ENCODE measurements at regions not wholly inside any gene's neighbourhood (a gene's known extent, or its start where the extent isn't known, plus 50 kb on each side); places are given as distances from the start of the nearest gene placed in this dataset.
"Not testable (repeated sequence)": the region's sequence is repeated elsewhere in the genome, so short reads cannot be mapped to it uniquely, and the experiment has no call there.

DNA sequence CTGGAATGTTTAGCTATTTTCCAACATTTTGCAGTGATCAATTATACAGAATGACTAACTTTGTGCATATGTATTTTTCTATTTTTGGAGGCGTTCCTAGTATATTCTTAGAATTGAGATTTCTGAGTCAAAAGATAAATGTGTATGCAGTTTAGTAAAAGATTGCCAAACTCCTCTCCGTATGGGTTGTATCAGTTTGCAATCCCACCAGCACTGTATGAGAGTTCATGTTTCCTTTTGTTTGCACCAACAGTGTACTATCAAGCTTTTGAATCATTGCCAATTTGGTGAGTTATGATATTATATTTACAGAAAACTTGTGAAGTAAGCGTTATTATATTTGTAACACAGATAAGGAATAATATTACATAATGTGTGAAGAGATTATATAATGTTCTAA lies 658.7 kb downstream of the JRKL start:
- DNase-seq, result no peak

DNA sequence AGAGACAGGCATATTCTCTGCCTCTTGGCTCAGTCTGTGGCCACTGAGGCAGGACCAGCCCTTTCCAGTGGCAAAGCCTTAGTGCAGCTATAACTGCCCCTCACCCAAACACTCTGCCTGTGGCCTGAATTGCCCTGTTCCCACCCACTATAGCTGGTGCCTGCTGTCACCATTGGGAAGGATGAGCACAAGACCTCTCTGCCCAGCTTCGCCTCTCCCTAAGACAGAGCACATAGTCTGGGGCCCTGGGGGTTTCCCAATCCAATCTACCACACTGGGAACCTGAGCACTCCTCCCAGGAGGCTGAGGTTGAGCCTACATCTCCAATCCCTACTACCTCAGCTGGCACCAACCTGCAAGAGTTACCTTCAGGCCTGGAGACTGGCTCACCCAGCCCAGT lies 670.4 kb downstream of the JRKL start:
- no peak for DNase-seq

- DNase-seq, result no peak
These were observed 679.3 kb downstream of the JRKL start for GRCh38 chr11:97069160-97069559.

DNA sequence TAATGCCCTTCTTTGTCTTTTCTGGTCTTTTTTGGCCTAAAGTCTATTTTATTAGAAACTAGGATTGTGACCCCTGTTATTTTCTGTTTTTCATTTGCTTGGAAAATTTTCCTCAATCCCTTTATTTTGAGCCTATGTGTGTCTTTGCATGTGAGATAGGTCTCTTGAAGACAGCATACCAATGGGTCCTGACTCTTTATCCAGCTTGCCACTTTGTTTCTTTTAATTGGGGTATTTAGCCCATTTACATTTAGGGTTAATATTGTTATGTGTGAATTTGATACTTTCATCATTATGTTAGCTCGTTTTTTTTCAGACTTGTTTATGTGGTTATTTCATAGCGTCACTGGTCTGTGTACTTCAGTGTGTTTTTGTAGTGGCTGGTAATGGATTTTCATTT lies 682.6 kb downstream of the JRKL start:
- no peak for DNase-seq

GRCh38 chr11:97076666-97077065 lies 686.9 kb downstream of the JRKL start:
- not testable (repeated sequence) for DNase-seq

- no peak for DNase-seq
These were observed 688.6 kb downstream of the JRKL start for GRCh38 chr11:97078443-97078842.

DNA sequence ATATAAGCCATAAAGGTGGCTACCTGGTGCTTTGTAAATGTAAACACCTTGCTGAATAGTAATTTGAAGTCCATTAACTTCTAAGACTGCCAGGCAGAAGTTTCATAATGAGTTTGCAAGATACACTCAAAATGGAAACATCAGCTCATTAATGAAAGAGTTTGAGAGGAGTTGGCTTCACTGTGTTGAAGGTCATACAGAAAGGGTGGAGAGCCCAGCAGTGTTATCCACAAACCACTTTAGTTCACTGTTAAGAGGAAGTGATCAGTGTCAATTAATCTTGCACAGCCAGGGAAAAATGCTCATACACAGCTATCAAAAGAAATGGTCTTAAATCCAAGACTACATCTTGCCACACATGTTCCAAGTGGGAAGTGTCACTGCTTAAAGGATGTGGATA lies 689.4 kb downstream of the JRKL start:
- DNase-seq, result no peak

DNA sequence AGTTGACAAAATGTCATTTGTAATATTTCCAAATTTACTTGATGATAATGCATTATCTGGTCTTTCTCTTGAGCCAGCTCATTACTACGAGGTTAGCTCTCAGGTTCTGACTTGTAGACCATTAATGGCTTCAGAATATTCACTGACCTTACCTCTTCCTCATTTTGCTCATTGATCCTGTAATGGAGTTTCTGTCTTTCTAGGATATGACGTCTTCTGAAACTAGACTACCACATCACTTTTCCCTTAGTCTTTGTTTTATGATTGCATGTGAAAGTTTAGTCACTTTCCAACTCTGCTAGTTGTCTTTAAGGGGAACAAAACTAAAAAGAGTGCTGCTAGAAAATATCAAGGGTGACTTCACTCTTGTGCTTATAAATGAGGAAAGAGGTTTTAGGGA lies 697.6 kb downstream of the JRKL start:
- no peak for DNase-seq

GRCh38 chr11:97092823-97093222 lies 703.0 kb downstream of the JRKL start:
- DNase-seq, result no peak

- not testable (repeated sequence) for DNase-seq
These were observed 712.4 kb downstream of the JRKL start for GRCh38 chr11:97102180-97102579.

GRCh38 chr11:97107604-97108003 lies 717.8 kb downstream of the JRKL start:
- DNase-seq, result no peak

DNA sequence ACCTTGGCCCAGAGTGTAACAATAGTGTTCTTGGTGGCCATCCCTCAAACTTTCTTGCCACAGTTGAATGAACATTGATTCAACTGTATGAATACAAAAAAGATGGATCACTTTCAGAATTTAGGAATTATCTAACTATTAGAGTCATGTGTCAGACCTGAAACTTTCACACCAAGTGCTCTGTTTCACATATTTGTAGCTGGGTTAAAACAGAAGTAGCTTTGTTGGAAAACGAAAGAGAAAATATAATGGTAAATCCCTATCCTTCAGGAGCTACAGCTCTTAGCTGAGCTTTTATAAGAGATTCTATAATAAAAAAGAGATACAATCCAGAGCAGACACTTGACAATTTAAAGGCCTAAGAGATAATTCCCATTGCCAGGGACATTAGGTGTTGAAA lies 719.3 kb downstream of the JRKL start:
- no peak for DNase-seq

- DNase-seq, result no peak
These were observed 720.6 kb downstream of the JRKL start for GRCh38 chr11:97110376-97110775.

DNA sequence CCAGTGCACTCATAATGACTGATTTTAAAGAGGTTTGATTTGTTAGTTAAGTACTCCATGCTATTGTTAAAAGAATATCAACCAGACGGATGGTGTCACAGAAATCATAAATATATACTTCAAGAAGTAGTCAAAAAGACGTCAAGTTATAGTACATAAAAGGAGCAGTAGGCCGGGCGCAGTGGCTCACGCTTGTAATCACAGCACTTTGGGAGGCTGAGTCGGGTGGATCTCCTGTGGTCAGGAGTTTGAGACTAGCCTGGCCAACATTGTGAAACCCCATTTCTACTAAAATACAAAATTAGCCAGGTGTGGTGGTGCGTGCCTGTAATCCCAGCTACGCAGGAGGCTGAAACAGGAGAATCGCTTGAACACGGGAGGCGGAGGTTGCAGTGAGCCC lies 721.7 kb downstream of the JRKL start:
- DNase-seq, result no peak

DNA sequence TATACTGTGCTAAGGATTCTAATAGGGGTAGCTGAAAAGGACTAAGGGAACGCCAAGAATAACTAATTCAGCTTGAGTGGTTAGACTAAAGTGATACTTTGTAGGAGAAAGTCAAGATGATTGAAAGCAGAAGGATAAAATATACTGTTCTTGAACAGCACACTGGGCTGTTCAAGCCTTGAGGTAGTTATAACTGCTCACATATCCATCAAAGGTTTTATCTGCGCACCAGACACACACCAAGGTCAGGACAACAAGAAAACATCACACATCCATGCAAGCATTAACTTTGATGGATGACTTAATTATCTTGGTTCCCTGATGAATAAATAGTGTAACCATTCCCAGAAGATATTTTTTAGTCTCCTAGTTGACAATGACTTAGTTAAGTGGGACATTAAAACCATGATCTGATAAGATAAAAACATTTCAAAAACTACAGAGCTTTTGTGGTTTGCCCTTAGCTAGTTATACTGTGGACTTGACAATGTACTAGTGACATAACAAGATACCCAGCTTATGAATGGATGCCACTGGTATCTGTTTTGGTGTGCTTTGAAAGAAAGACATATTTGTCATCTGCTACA lies 728.9 kb downstream of the JRKL start:
- no peak for DNase-seq

GRCh38 chr11:97123237-97123636 lies 733.4 kb downstream of the JRKL start:
- no peak for DNase-seq

- DNase-seq, result no peak
These were observed 746.3 kb downstream of the JRKL start for GRCh38 chr11:97136067-97136466.

DNA sequence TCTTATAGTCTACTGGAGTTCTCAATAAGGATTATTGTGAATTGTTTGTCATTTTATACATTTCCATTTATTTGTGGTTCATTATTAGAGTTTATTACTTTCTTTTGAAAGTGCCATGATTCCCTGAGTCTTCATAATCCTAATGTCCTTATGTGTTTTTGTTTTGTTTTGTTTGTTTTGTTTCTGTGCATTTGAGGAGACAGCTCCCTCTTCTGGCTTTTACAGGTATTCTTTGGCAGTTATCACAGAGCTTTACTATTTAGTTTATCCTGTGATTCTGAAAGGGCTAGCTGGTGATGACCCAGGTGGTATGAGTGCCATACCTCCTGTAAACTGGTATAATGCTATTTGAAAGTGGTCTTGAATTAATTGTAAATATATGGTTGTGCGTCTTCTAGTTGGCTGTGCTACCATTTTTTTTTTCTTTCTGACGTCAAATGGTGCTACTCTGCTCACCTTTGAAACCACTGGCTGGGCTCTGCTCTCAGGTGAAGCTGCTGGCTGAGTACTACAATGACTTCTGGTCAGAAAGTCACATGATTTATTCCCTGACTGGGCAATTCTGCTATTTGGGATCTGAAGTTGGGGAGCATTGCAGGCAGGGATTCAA lies 751.2 kb downstream of the JRKL start:
- DNase-seq, result peak; percentile 2 to 23

- DNase-seq, result no peak
These were observed 753.6 kb downstream of the JRKL start for GRCh38 chr11:97143463-97143862.

- DNase-seq, result no peak
These were observed 759.9 kb downstream of the JRKL start for GRCh38 chr11:97149741-97150140.

DNA sequence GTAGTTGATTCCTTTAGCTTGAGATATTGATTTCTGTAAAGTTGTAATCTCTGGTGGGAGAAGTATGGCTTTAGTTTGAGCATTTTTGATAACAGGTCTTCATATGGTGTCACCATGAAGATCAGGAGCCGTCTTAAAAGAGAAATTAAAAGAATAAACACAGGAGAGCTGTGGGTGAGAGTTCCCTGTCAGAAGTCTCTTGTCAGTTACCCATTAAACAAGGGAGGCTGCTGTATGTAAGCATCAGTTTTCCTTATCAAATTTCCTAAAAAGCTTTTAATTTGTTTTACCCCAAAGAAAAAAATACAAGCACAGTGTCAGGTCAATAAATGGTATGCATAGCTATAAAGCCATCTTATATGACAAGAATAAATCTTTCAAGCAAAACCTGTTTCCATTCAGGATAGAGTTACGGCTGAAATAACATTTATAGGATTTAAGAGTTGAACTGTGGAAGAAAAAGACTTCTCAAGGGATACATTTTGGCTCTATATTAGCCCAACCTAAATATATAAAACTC lies 767.5 kb downstream of the JRKL start:
- no peak for DNase-seq

GRCh38 chr11:97158243-97158642 lies 768.4 kb downstream of the JRKL start:
- no peak for DNase-seq

DNA sequence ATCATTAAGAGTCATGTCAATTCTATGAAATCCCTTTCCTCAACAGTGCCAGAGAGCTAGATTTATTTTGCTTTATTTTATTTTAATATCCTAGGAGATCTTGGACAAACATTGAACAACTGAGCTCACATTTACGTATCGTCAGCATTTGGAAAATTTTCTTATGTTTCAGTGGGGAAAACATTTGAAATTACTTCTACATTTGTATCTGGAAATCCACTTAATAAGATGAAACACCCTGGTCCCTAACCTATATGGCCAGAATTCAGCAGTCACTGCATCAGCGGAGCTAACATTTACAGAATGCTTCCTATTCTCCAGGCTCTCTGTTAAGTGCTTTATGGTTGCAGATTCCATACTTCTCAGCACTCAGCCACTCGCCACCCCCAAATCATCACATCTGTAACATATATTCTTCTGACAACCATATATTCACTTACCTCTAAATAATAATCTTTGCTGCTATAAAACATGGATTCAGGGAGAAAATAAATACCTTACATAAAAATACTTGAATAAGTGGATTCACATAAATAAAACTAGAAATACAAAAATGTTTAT lies 773.9 kb downstream of the JRKL start:
- no peak for DNase-seq

- no peak for DNase-seq
These were observed 812.2 kb downstream of the JRKL start for GRCh38 chr11:97201743-97202612.
